ENCODE measurements at regions not wholly inside any gene's neighbourhood (a gene's known extent, or its start where the extent isn't known, plus 50 kb on each side); places are given as distances from the start of the nearest gene placed in this dataset.

DNA sequence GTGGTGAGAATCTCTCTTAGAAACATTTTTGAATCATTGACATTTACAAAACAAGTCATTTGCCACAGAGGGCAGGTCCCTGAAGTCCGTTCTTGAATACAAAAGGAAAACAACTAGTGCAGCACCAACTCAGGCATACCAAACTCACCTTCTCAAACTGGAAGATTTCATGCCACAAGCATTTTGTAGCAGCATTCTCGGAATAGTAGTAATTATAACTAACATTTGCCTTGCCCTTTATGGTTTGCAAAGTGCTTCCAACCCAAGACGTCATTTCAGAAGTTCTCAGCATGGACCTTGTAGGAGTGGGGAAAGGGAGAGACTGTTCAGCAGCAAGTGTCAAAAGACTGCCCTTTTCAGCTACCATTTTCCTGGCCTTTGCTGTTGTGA lies 344.6 kb downstream of the RFC3 start:
- 0 out of 2 replicates have a peak, but pooled peaks cover under 1% of the 10 kb centered on the region for H3K4me1 ChIP-seq (ENCODE audit: control insufficient read depth, insufficient read depth, low read length)
- H3K4me3 ChIP-seq (ENCODE audit: low read depth, low read length), result no peak overlapping the region
- peak overlapping the region; percentile 39; the same call in 1 of the 2 replicates for H3K27ac ChIP-seq (ENCODE audit: extremely low read depth, low read depth, low read length)
- ChIA-PET POLR2A (no interaction called here), CTCF (interaction anchor here (0.6 to 1.3 kb wide), 2 partner anchors 14 to 86 kb away, joined by 3 read pairs; no protein-coding TSS in a partner anchor)
- H3K9me3 ChIP-seq (ENCODE audit: control insufficient read depth, insufficient read depth, low read depth, low read length), result no peaks in the 10 kb centered on the region
- TF ChIP-seq ZNF37A (tag by site-specific recombination; IDR thresholded peaks at IDR 0.05), result no peak
- TF ChIP-seq, protein P1, sequence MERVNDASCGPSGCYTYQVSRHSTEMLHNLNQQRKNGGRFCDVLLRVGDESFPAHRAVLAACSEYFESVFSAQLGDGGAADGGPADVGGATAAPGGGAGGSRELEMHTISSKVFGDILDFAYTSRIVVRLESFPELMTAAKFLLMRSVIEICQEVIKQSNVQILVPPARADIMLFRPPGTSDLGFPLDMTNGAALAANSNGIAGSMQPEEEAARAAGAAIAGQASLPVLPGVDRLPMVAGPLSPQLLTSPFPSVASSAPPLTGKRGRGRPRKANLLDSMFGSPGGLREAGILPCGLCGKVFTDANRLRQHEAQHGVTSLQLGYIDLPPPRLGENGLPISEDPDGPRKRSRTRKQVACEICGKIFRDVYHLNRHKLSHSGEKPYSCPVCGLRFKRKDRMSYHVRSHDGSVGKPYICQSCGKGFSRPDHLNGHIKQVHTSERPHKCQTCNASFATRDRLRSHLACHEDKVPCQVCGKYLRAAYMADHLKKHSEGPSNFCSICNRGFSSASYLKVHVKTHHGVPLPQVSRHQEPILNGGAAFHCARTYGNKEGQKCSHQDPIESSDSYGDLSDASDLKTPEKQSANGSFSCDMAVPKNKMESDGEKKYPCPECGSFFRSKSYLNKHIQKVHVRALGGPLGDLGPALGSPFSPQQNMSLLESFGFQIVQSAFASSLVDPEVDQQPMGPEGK (tag by site-specific recombination; IDR thresholded peaks at IDR 0.05), result no peak
- TF ChIP-seq ZNF791 (tag by site-specific recombination; IDR thresholded peaks at IDR 0.05), result no peak
- no peak for TF ChIP-seq ZSCAN30 (tag by site-specific recombination; IDR thresholded peaks at IDR 0.05)
- TF ChIP-seq, protein P2, sequence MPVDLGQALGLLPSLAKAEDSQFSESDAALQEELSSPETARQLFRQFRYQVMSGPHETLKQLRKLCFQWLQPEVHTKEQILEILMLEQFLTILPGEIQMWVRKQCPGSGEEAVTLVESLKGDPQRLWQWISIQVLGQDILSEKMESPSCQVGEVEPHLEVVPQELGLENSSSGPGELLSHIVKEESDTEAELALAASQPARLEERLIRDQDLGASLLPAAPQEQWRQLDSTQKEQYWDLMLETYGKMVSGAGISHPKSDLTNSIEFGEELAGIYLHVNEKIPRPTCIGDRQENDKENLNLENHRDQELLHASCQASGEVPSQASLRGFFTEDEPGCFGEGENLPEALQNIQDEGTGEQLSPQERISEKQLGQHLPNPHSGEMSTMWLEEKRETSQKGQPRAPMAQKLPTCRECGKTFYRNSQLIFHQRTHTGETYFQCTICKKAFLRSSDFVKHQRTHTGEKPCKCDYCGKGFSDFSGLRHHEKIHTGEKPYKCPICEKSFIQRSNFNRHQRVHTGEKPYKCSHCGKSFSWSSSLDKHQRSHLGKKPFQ (tag by site-specific recombination; IDR thresholded peaks at IDR 0.05), result no peak
- no peak for TF ChIP-seq HOXA7 (CRISPR knock-in tag; IDR thresholded peaks at IDR 0.05; ENCODE audit: borderline replicate concordance)
- no peak for TF ChIP-seq ZNF404 (tag by site-specific recombination; IDR thresholded peaks at IDR 0.05)
- no peak for TF ChIP-seq ZNF571 (tag by site-specific recombination; IDR thresholded peaks at IDR 0.05)
- TF ChIP-seq ZNF157 (tag by site-specific recombination; IDR thresholded peaks at IDR 0.05), result no peak
- TF ChIP-seq, protein P3, sequence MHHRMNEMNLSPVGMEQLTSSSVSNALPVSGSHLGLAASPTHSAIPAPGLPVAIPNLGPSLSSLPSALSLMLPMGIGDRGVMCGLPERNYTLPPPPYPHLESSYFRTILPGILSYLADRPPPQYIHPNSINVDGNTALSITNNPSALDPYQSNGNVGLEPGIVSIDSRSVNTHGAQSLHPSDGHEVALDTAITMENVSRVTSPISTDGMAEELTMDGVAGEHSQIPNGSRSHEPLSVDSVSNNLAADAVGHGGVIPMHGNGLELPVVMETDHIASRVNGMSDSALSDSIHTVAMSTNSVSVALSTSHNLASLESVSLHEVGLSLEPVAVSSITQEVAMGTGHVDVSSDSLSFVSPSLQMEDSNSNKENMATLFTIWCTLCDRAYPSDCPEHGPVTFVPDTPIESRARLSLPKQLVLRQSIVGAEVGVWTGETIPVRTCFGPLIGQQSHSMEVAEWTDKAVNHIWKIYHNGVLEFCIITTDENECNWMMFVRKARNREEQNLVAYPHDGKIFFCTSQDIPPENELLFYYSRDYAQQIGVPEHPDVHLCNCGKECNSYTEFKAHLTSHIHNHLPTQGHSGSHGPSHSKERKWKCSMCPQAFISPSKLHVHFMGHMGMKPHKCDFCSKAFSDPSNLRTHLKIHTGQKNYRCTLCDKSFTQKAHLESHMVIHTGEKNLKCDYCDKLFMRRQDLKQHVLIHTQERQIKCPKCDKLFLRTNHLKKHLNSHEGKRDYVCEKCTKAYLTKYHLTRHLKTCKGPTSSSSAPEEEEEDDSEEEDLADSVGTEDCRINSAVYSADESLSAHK (tag by site-specific recombination; IDR thresholded peaks at IDR 0.05), result no peak
- no peak for TF ChIP-seq KLF7 (tag by site-specific recombination; IDR thresholded peaks at IDR 0.05; ENCODE audit: borderline replicate concordance)
- no peak for TF ChIP-seq ZNF843 (tag by site-specific recombination; IDR thresholded peaks at IDR 0.05)
- no peak for TF ChIP-seq ZNF621 (tag by site-specific recombination; IDR thresholded peaks at IDR 0.05)
- TF ChIP-seq ZNF521 (tag by site-specific recombination; IDR thresholded peaks at IDR 0.05), result no peak
- TF ChIP-seq TRIM28 (IDR thresholded peaks at IDR 0.05; ENCODE audit: borderline replicate concordance, low read length), result no peak
- TF ChIP-seq, protein P4, sequence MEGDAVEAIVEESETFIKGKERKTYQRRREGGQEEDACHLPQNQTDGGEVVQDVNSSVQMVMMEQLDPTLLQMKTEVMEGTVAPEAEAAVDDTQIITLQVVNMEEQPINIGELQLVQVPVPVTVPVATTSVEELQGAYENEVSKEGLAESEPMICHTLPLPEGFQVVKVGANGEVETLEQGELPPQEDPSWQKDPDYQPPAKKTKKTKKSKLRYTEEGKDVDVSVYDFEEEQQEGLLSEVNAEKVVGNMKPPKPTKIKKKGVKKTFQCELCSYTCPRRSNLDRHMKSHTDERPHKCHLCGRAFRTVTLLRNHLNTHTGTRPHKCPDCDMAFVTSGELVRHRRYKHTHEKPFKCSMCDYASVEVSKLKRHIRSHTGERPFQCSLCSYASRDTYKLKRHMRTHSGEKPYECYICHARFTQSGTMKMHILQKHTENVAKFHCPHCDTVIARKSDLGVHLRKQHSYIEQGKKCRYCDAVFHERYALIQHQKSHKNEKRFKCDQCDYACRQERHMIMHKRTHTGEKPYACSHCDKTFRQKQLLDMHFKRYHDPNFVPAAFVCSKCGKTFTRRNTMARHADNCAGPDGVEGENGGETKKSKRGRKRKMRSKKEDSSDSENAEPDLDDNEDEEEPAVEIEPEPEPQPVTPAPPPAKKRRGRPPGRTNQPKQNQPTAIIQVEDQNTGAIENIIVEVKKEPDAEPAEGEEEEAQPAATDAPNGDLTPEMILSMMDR (tag by site-specific recombination; IDR thresholded peaks at IDR 0.05), result no peak
- no peak for TF ChIP-seq EGR2 (tag by site-specific recombination; IDR thresholded peaks at IDR 0.05; ENCODE audit: low read depth)
- no peaks in the 10 kb centered on the region for H3K36me3 ChIP-seq (ENCODE audit: control insufficient read depth in 2 of 2, insufficient read depth in 1 of 2, low read length in 2 of 2)

DNA sequence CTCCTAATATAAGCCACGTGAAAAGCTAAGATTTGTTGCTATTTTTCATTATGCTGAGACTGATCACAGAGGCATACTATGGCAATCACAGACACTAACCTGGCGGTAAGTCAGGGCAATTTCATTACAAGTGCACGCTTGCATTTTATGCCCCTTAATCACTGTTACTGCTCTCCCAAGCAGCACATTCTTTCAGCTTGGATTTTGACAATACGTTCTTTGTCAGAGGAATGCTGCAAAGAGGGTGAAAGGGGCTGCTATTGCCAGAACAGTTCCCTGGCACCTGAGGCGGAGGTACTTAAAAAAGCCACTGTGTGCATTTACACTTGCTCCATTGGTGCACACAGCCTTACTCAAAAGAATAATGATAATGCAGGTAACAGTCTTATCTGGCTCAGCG lies 346.6 kb downstream of the RFC3 start:
- H3K36me3 ChIP-seq (ENCODE audit: control insufficient read depth in 2 of 2, insufficient read depth in 1 of 2, low read length in 2 of 2), result no peaks in the 10 kb centered on the region
- no peak overlapping the region for H3K27ac ChIP-seq (ENCODE audit: extremely low read depth, low read depth, low read length)
- H3K4me1 ChIP-seq (ENCODE audit: control insufficient read depth, insufficient read depth, low read length), result no peaks in the 10 kb centered on the region
- H3K4me3 ChIP-seq (ENCODE audit: low read depth, low read length), result no peak overlapping the region
- H3K9me3 ChIP-seq (ENCODE audit: control insufficient read depth, insufficient read depth, low read depth, low read length), result no peaks in the 10 kb centered on the region
- ChIA-PET POLR2A (no interaction called here), CTCF (no interaction called here)
- TF ChIP-seq, protein P5, sequence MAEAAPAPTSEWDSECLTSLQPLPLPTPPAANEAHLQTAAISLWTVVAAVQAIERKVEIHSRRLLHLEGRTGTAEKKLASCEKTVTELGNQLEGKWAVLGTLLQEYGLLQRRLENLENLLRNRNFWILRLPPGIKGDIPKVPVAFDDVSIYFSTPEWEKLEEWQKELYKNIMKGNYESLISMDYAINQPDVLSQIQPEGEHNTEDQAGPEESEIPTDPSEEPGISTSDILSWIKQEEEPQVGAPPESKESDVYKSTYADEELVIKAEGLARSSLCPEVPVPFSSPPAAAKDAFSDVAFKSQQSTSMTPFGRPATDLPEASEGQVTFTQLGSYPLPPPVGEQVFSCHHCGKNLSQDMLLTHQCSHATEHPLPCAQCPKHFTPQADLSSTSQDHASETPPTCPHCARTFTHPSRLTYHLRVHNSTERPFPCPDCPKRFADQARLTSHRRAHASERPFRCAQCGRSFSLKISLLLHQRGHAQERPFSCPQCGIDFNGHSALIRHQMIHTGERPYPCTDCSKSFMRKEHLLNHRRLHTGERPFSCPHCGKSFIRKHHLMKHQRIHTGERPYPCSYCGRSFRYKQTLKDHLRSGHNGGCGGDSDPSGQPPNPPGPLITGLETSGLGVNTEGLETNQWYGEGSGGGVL (tag by site-specific recombination; IDR thresholded peaks at IDR 0.05), result no peak
- TF ChIP-seq, protein P6, sequence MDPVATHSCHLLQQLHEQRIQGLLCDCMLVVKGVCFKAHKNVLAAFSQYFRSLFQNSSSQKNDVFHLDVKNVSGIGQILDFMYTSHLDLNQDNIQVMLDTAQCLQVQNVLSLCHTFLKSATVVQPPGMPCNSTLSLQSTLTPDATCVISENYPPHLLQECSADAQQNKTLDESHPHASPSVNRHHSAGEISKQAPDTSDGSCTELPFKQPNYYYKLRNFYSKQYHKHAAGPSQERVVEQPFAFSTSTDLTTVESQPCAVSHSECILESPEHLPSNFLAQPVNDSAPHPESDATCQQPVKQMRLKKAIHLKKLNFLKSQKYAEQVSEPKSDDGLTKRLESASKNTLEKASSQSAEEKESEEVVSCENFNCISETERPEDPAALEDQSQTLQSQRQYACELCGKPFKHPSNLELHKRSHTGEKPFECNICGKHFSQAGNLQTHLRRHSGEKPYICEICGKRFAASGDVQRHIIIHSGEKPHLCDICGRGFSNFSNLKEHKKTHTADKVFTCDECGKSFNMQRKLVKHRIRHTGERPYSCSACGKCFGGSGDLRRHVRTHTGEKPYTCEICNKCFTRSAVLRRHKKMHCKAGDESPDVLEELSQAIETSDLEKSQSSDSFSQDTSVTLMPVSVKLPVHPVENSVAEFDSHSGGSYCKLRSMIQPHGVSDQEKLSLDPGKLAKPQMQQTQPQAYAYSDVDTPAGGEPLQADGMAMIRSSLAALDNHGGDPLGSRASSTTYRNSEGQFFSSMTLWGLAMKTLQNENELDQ (tag by site-specific recombination; IDR thresholded peaks at IDR 0.05; ENCODE audit: low read depth), result no peak
- TF ChIP-seq ZBTB21 (tag by site-specific recombination; IDR thresholded peaks at IDR 0.05) (no peak), ZSCAN30 (tag by site-specific recombination; IDR thresholded peaks at IDR 0.05) (no peak)
- TF ChIP-seq, protein P7, sequence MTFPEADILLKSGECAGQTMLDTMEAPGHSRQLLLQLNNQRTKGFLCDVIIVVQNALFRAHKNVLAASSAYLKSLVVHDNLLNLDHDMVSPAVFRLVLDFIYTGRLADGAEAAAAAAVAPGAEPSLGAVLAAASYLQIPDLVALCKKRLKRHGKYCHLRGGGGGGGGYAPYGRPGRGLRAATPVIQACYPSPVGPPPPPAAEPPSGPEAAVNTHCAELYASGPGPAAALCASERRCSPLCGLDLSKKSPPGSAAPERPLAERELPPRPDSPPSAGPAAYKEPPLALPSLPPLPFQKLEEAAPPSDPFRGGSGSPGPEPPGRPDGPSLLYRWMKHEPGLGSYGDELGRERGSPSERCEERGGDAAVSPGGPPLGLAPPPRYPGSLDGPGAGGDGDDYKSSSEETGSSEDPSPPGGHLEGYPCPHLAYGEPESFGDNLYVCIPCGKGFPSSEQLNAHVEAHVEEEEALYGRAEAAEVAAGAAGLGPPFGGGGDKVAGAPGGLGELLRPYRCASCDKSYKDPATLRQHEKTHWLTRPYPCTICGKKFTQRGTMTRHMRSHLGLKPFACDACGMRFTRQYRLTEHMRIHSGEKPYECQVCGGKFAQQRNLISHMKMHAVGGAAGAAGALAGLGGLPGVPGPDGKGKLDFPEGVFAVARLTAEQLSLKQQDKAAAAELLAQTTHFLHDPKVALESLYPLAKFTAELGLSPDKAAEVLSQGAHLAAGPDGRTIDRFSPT (tag by site-specific recombination; IDR thresholded peaks at IDR 0.05), result no peak
